OCI-LY3 (cell line): ENCODE measurements at regions not wholly inside any gene's neighbourhood (a gene's known extent, or its start where the extent isn't known, plus 50 kb on each side); places are given as distances from the start of the nearest gene placed in this dataset.

Experiments used
- CTCF ChIP-seq: fragments of 200-600, 300-600 bp; sonication (generic); IDR thresholded peaks from 2 replicates; pipeline ENCODE4 v1.5.1; 2014; ENCODE audit warnings: antibody characterized with exemption, low read length, low read depth
- EZH2phosphoT487 ChIP-seq: fragments of 200-600 bp; shearing (Covaris generic); IDR thresholded peaks from 2 replicates; pipeline ENCODE4 v1.6.1; 2018; ENCODE audit warnings: antibody characterized with exemption, mixed run types, low read depth

GRCh38 chr7:142445019-142445686 lies 187.3 kb upstream of the PRSS58 start:
- no peak for TF ChIP-seq CTCF
- TF ChIP-seq EZH2phosphoT487: no peak
